ENCODE measurements at regions not wholly inside any gene's neighbourhood (a gene's known extent, or its start where the extent isn't known, plus 50 kb on each side); places are given as distances from the start of the nearest gene placed in this dataset.

GRCh38 chr4:26175905-26176470, 144.8 kb upstream of the RBPJ start:
- H3K9ac ChIP-seq: no peak overlapping the region
- H3K27me3 ChIP-seq (ENCODE audit: insufficient read depth, low read depth): no peaks in the 10 kb centered on the region
- no peaks in the 10 kb centered on the region for H4K20me1 ChIP-seq (ENCODE audit: insufficient read depth)
- no peaks in the 10 kb centered on the region for H3K36me3 ChIP-seq (ENCODE audit: insufficient read depth)
- no peak overlapping the region for H3K27ac ChIP-seq
- H3K79me2 ChIP-seq (ENCODE audit: insufficient read depth, low read depth): no peaks in the 10 kb centered on the region
- H2AFZ ChIP-seq (ENCODE audit: low read depth): no peak overlapping the region
- H3K4me3 ChIP-seq (IDR thresholded peaks at IDR 0.05; ENCODE audit: insufficient read depth, low read depth, low read length): no peak overlapping the region
- TF ChIP-seq CTCF (conservative IDR thresholded peaks at IDR 0.05; ENCODE audit: low read depth, low read length): no peak
- no peak overlapping the region for H3K4me2 ChIP-seq
- H3K4me1 ChIP-seq (ENCODE audit: low read depth, poor library complexity, severe bottlenecking): no peaks in the 10 kb centered on the region

DNA sequence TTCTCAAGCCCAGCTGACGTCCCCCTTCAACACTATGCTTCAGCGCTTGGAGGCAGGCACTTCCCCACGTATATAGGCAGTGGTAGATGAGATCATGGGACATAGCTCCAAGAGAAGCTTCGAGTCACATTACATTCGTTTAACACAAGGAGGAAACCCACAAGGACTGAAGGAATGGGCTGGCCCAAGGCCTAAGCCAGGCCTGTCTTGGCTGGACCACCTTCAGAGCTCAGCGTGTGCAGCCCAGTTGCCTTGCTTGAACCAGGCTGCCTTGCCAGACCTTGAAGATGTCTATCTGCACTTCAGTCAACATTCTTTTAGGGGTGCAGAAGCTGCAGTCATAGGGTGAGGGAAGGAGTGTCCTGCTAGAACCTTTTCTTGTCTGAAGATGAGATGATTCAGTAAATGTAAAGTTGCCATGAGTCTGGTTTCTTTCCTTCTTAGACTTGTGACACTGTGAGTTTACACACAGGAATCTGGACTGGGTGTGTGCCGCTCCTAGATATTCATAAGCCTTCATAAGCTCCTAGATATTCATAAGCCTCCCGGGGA, 144.1 kb upstream of the RBPJ start:
- no peaks in the 10 kb centered on the region for H3K27me3 ChIP-seq (ENCODE audit: insufficient read depth, low read depth)
- no peaks in the 10 kb centered on the region for H4K20me1 ChIP-seq (ENCODE audit: insufficient read depth)
- TF ChIP-seq CTCF (conservative IDR thresholded peaks at IDR 0.05; ENCODE audit: low read depth, low read length): no peak
- H3K4me2 ChIP-seq: no peak overlapping the region
- H3K9ac ChIP-seq: no peak overlapping the region
- no peaks in the 10 kb centered on the region for H3K36me3 ChIP-seq (ENCODE audit: insufficient read depth)
- H3K79me2 ChIP-seq (ENCODE audit: insufficient read depth, low read depth): no peaks in the 10 kb centered on the region
- no peaks in the 10 kb centered on the region for H3K4me1 ChIP-seq (ENCODE audit: low read depth, poor library complexity, severe bottlenecking)
- no peak overlapping the region for H3K27ac ChIP-seq
- H2AFZ ChIP-seq (ENCODE audit: low read depth): no peak overlapping the region
- no peak overlapping the region for H3K4me3 ChIP-seq (IDR thresholded peaks at IDR 0.05; ENCODE audit: insufficient read depth, low read depth, low read length)

GRCh38 chr4:26178854-26179253, 142.0 kb upstream of the RBPJ start:
- no peak overlapping the region for H2AFZ ChIP-seq (ENCODE audit: low read depth)
- H3K27ac ChIP-seq: no peak overlapping the region
- TF ChIP-seq CTCF (conservative IDR thresholded peaks at IDR 0.05; ENCODE audit: low read depth, low read length): no peak
- no peaks in the 10 kb centered on the region for H3K4me1 ChIP-seq (ENCODE audit: low read depth, poor library complexity, severe bottlenecking)
- H4K20me1 ChIP-seq (ENCODE audit: insufficient read depth): no peaks in the 10 kb centered on the region
- H3K79me2 ChIP-seq (ENCODE audit: insufficient read depth, low read depth): no peaks in the 10 kb centered on the region
- H3K4me3 ChIP-seq (IDR thresholded peaks at IDR 0.05; ENCODE audit: insufficient read depth, low read depth, low read length): no peak overlapping the region
- H3K4me2 ChIP-seq: no peak overlapping the region
- H3K9ac ChIP-seq: no peak overlapping the region
- H3K27me3 ChIP-seq (ENCODE audit: insufficient read depth, low read depth): no peaks in the 10 kb centered on the region
- H3K36me3 ChIP-seq (ENCODE audit: insufficient read depth): no peaks in the 10 kb centered on the region

GRCh38 chr4:26179316-26179760, 141.5 kb upstream of the RBPJ start:
- no peaks in the 10 kb centered on the region for H3K4me1 ChIP-seq (ENCODE audit: low read depth, poor library complexity, severe bottlenecking)

More at GRCh38 chr4:26179316-26179760, 141.5 kb upstream of the RBPJ start:
- no peak for TF ChIP-seq CTCF (conservative IDR thresholded peaks at IDR 0.05; ENCODE audit: low read depth, low read length)
- H3K27me3 ChIP-seq (ENCODE audit: insufficient read depth, low read depth): no peaks in the 10 kb centered on the region
- no peak overlapping the region for H3K4me3 ChIP-seq (IDR thresholded peaks at IDR 0.05; ENCODE audit: insufficient read depth, low read depth, low read length)
- H2AFZ ChIP-seq (ENCODE audit: low read depth): no peak overlapping the region
- no peak overlapping the region for H3K27ac ChIP-seq
- no peak overlapping the region for H3K4me2 ChIP-seq
- H3K79me2 ChIP-seq (ENCODE audit: insufficient read depth, low read depth): no peaks in the 10 kb centered on the region
- H4K20me1 ChIP-seq (ENCODE audit: insufficient read depth): no peaks in the 10 kb centered on the region
- H3K9ac ChIP-seq: no peak overlapping the region
- no peaks in the 10 kb centered on the region for H3K36me3 ChIP-seq (ENCODE audit: insufficient read depth)

All from KMS-11 (cell line).